HG03175 (cell line): ENCODE measurements at regions not wholly inside any gene's neighbourhood (a gene's known extent, or its start where the extent isn't known, plus 50 kb on each side); places are given as distances from the start of the nearest gene placed in this dataset.

Experiments used
- ATAC-seq: cut with Tn5 transposase; IDR thresholded peaks from one replicate; pipeline ENCODE4 v1.9.1; 2021; ENCODE audit warnings: mild to moderate bottlenecking, moderate library complexity; ENCODE audit not compliant: unreplicated experiment

GRCh38 chr10:78813998-78814399 is 254.8 kb upstream of the ZMIZ1 start:
- no peak for ATAC-seq

GRCh38 chr10:78814407-78814806 is 254.4 kb upstream of the ZMIZ1 start:
- no peak for ATAC-seq

- no peak for ATAC-seq
Measured at GRCh38 chr10:78815702-78816334, 252.9 kb upstream of the ZMIZ1 start.

GRCh38 chr10:78817361-78817760 is 251.4 kb upstream of the ZMIZ1 start:
- ATAC-seq, result no peak

GRCh38 chr10:78817804-78818203 is 251.0 kb upstream of the ZMIZ1 start:
- ATAC-seq, result no peak

- no peak for ATAC-seq
Measured at GRCh38 chr10:78819361-78820006, 249.3 kb upstream of the ZMIZ1 start.

GRCh38 chr10:78820007-78820362 is 248.8 kb upstream of the ZMIZ1 start:
- no peak for ATAC-seq

- ATAC-seq, result no peak
Measured at GRCh38 chr10:78821052-78821451, 247.7 kb upstream of the ZMIZ1 start.

GRCh38 chr10:78828647-78829539 is 239.9 kb upstream of the ZMIZ1 start:
- ATAC-seq, result no peak

- no peak for ATAC-seq
Measured at GRCh38 chr10:78829565-78829964, 239.2 kb upstream of the ZMIZ1 start.

GRCh38 chr10:78830062-78830975 is 238.4 kb upstream of the ZMIZ1 start:
- no peak for ATAC-seq

GRCh38 chr10:78830976-78831375 is 237.8 kb upstream of the ZMIZ1 start:
- no peak for ATAC-seq

- ATAC-seq, result no peak
Measured at GRCh38 chr10:78831461-78831860, 237.3 kb upstream of the ZMIZ1 start.

- no peak for ATAC-seq
Measured at GRCh38 chr10:78832281-78832680, 236.5 kb upstream of the ZMIZ1 start.

- no peak for ATAC-seq
Measured at GRCh38 chr10:78838141-78838657, 230.6 kb upstream of the ZMIZ1 start.

- ATAC-seq, result no peak
Measured at GRCh38 chr10:78843495-78843894, 225.3 kb upstream of the ZMIZ1 start.

- ATAC-seq, result no peak
Measured at GRCh38 chr10:78844960-78845607, 223.7 kb upstream of the ZMIZ1 start.

GRCh38 chr10:78846071-78846470 is 222.7 kb upstream of the ZMIZ1 start:
- no peak for ATAC-seq

- ATAC-seq, result no peak
Measured at GRCh38 chr10:78846760-78847159, 222.0 kb upstream of the ZMIZ1 start.

GRCh38 chr10:78847485-78847884 is 221.3 kb upstream of the ZMIZ1 start:
- no peak for ATAC-seq
